ENCODE measurements at regions not wholly inside any gene's neighbourhood (a gene's known extent, or its start where the extent isn't known, plus 50 kb on each side); places are given as distances from the start of the nearest gene placed in this dataset.

GRCh38 chr3:160170409-160171370, 54.5 kb upstream of the C3orf80 start:
- TF ChIP-seq, protein P1, sequence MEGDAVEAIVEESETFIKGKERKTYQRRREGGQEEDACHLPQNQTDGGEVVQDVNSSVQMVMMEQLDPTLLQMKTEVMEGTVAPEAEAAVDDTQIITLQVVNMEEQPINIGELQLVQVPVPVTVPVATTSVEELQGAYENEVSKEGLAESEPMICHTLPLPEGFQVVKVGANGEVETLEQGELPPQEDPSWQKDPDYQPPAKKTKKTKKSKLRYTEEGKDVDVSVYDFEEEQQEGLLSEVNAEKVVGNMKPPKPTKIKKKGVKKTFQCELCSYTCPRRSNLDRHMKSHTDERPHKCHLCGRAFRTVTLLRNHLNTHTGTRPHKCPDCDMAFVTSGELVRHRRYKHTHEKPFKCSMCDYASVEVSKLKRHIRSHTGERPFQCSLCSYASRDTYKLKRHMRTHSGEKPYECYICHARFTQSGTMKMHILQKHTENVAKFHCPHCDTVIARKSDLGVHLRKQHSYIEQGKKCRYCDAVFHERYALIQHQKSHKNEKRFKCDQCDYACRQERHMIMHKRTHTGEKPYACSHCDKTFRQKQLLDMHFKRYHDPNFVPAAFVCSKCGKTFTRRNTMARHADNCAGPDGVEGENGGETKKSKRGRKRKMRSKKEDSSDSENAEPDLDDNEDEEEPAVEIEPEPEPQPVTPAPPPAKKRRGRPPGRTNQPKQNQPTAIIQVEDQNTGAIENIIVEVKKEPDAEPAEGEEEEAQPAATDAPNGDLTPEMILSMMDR (IDR thresholded peaks at IDR 0.05), result no peak
- TF ChIP-seq POLR2AphosphoS5 (IDR thresholded peaks at IDR 0.05), result no peak
- no peak for TF ChIP-seq POLR2A (IDR thresholded peaks at IDR 0.05)
- H3K4me1 ChIP-seq (replicated peaks), result no peaks in the 10 kb centered on the region
- H3K27ac ChIP-seq, result no peak overlapping the region
- intact Hi-C loops (cut with DNase I), result no loop called here
- H3K27me3 ChIP-seq (replicated peaks; ENCODE audit: insufficient read depth), result no peaks in the 10 kb centered on the region
- DNase-seq (ENCODE audit: low spot score), result no peak
- no peak overlapping the region for H3K4me3 ChIP-seq
- H3K36me3 ChIP-seq, result no peaks in the 10 kb centered on the region
- no peaks in the 10 kb centered on the region for H3K9me3 ChIP-seq
- 86% methylated on average over 3 of the region's 3 CpGs for WGBS

DNA sequence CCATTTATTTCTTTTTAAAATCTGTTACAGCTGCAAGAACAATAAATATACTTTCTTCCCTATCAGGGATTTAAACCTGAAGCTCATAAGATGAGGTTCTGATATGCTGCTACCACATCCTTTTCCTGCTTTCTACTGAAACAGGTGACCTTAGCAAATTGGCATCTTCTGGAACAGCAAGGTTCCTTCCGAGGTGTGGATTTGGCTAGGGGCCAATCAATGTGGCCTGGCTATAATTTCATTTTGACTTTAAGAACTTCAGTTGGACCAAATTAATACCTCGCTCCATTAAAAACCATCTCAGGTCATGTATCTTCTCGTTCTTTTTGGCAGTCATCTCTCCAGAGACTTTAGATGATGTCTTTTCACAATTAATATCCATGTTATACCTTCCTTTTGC, 53.4 kb upstream of the C3orf80 start:
- H3K9me3 ChIP-seq, result no peaks in the 10 kb centered on the region
- H3K27ac ChIP-seq, result no peak overlapping the region
- intact Hi-C loops (cut with DNase I), result no loop called here
- WGBS, result 50% methylated on average over 3 of the region's 3 CpGs
- DNase-seq (ENCODE audit: low spot score), result no peak
- H3K4me1 ChIP-seq (replicated peaks), result no peaks in the 10 kb centered on the region
- H3K36me3 ChIP-seq, result no peaks in the 10 kb centered on the region
- H3K4me3 ChIP-seq, result no peak overlapping the region
- H3K27me3 ChIP-seq (replicated peaks; ENCODE audit: insufficient read depth), result no peaks in the 10 kb centered on the region
- no peak for TF ChIP-seq POLR2AphosphoS5 (IDR thresholded peaks at IDR 0.05)
- TF ChIP-seq POLR2A (IDR thresholded peaks at IDR 0.05), result no peak
- TF ChIP-seq, protein P1 (IDR thresholded peaks at IDR 0.05), result no peak

DNA sequence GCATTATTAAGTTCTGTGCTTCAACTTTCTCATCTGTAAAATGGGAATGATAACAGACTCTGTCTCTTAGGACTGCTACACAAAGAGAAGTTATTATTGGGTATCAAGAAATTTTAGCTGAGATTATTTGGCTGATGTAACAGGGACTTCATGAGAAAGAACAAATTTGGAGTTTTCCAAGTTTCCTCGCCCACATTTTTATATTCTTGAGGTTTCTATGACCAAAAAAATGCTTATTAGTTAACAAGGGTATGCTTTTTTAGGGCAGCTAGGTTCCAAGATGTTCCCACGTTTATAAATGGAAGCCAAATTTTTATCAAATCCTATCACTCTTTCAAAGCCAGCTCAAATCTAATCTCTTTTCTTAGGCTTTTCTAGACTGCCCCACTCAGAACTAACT, 50.6 kb upstream of the C3orf80 start:
- no peak overlapping the region for H3K27ac ChIP-seq
- no peaks in the 10 kb centered on the region for H3K9me3 ChIP-seq
- intact Hi-C loops (cut with DNase I), result no loop called here
- H3K4me3 ChIP-seq, result no peak overlapping the region
- H3K4me1 ChIP-seq (replicated peaks), result no peaks in the 10 kb centered on the region
- H3K27me3 ChIP-seq (replicated peaks; ENCODE audit: insufficient read depth), result no peaks in the 10 kb centered on the region
- TF ChIP-seq POLR2A (IDR thresholded peaks at IDR 0.05) (no peak), POLR2AphosphoS5 (IDR thresholded peaks at IDR 0.05) (no peak)
- TF ChIP-seq, protein P1 (IDR thresholded peaks at IDR 0.05), result no peak
- no peaks in the 10 kb centered on the region for H3K36me3 ChIP-seq
- 77% methylated on average over 2 of the region's 2 CpGs for WGBS
- DNase-seq (ENCODE audit: low spot score), result no peak

Data from prostate gland (tissue), 2 donors.